ENCODE measurements at regions not wholly inside any gene's neighbourhood (a gene's known extent, or its start where the extent isn't known, plus 50 kb on each side); places are given as distances from the start of the nearest gene placed in this dataset.

- no peak for DNase-seq (ENCODE audit: low read depth, low spot score)
Measured at GRCh38 chr3:56851966-56852884, 50.5 kb upstream of the ARHGEF3 start.

More at GRCh38 chr3:56851966-56852884, 50.5 kb upstream of the ARHGEF3 start:
- H3K27ac ChIP-seq: peak overlapping the region; percentile 91
